ENCODE measurements at regions not wholly inside any gene's neighbourhood (a gene's known extent, or its start where the extent isn't known, plus 50 kb on each side); places are given as distances from the start of the nearest gene placed in this dataset.

DNA sequence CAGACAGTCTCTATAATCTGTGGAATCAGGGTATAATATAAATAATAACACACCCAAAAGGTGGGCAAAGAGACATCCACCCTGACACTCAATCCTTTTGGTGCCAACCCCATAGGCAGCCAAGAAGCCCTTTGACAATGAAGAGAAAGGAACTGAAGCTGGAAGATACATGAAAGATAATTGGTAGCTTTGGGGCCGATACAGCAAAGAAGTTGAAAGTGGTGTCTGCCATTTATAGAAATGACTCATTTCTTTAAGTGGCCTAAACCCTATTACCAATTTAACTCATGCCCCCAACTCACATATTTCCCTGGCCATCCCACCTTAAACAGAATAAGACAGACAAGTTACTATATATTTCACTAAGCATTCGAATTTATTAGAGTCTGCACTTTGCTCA, 167.0 kb downstream of the ZC3H11B start:
- H3K79me2 ChIP-seq (ENCODE audit: control insufficient read depth, insufficient read depth, low read length), result no peaks in the 10 kb centered on the region
- H3K27ac ChIP-seq (ENCODE audit: insufficient read depth, low read length), result no peak overlapping the region
- H2AFZ ChIP-seq (ENCODE audit: low read length), result no peak overlapping the region
- no peaks in the 10 kb centered on the region for H4K20me1 ChIP-seq (ENCODE audit: control insufficient read depth, extremely low read depth, insufficient read depth, low read length)
- H3K4me3 ChIP-seq (replicated peaks in 1 of 4; ENCODE audit: control extremely low read depth in 1 of 4, insufficient read depth in 1 of 4, low read depth in 3 of 4, low read length in 4 of 4), result no peak overlapping the region
- TF ChIP-seq, protein P1, sequence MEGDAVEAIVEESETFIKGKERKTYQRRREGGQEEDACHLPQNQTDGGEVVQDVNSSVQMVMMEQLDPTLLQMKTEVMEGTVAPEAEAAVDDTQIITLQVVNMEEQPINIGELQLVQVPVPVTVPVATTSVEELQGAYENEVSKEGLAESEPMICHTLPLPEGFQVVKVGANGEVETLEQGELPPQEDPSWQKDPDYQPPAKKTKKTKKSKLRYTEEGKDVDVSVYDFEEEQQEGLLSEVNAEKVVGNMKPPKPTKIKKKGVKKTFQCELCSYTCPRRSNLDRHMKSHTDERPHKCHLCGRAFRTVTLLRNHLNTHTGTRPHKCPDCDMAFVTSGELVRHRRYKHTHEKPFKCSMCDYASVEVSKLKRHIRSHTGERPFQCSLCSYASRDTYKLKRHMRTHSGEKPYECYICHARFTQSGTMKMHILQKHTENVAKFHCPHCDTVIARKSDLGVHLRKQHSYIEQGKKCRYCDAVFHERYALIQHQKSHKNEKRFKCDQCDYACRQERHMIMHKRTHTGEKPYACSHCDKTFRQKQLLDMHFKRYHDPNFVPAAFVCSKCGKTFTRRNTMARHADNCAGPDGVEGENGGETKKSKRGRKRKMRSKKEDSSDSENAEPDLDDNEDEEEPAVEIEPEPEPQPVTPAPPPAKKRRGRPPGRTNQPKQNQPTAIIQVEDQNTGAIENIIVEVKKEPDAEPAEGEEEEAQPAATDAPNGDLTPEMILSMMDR (conservative IDR thresholded peaks at IDR 0.05 in 1 of 2, IDR thresholded peaks at IDR 0.05 in 1 of 2; ENCODE audit: low read depth in 1 of 2, low read length in 2 of 2), result no peak
- TF ChIP-seq EZH2 (IDR thresholded peaks at IDR 0.05; ENCODE audit: low read length, missing control alignments), result no peak
- H3K27me3 ChIP-seq (ENCODE audit: control insufficient read depth, insufficient read depth, low read length), result no peaks in the 10 kb centered on the region
- no peak overlapping the region for H3K4me2 ChIP-seq (ENCODE audit: extremely low read depth, insufficient read depth, low read length)
- H3K36me3 ChIP-seq (ENCODE audit: control insufficient read depth, insufficient read depth, low read length), result no peaks in the 10 kb centered on the region
- no peak overlapping the region for H3K9ac ChIP-seq (ENCODE audit: insufficient read depth, low read length)
- H3K4me1 ChIP-seq (ENCODE audit: control insufficient read depth, extremely low read depth, insufficient read depth, low read length), result no peaks in the 10 kb centered on the region
- H3K9me3 ChIP-seq (ENCODE audit: control insufficient read depth, insufficient read depth, low read depth, low read length), result no peaks in the 10 kb centered on the region
- no peak for DNase-seq (ENCODE audit: low read depth in 2 of 2)

DNA sequence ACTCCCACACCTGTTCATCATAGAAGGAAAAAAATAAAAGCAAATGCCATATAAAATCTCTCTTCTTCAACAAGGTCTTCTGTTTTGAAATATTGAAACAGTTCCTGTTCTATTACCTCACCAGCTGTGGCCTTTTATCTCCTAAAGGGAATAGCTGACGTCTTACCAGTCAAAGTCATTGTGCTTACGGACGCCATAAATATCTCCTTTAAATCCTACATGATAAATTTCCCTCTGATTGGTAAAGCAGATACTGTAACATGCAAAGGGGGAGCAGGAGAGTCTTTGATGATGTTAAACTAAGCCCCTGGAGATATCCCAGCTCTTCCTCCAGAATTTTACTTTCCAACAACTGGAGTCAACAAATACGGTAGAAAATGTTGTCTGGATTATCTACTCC, 168.4 kb downstream of the ZC3H11B start:
- TF ChIP-seq, protein P1 (conservative IDR thresholded peaks at IDR 0.05 in 1 of 2, IDR thresholded peaks at IDR 0.05 in 1 of 2; ENCODE audit: low read depth in 1 of 2, low read length in 2 of 2), result no peak
- no peak for TF ChIP-seq EZH2 (IDR thresholded peaks at IDR 0.05; ENCODE audit: low read length, missing control alignments)
- H3K4me1 ChIP-seq (ENCODE audit: control insufficient read depth, extremely low read depth, insufficient read depth, low read length), result no peaks in the 10 kb centered on the region
- H3K9me3 ChIP-seq (ENCODE audit: control insufficient read depth, insufficient read depth, low read depth, low read length), result no peaks in the 10 kb centered on the region
- no peaks in the 10 kb centered on the region for H3K79me2 ChIP-seq (ENCODE audit: control insufficient read depth, insufficient read depth, low read length)
- no peak overlapping the region for H2AFZ ChIP-seq (ENCODE audit: low read length)
- peak in 1 of 2 donors; percentile 28 for DNase-seq (ENCODE audit: low read depth in 2 of 2)
- H3K36me3 ChIP-seq (ENCODE audit: control insufficient read depth, insufficient read depth, low read length), result no peaks in the 10 kb centered on the region
- no peak overlapping the region for H3K27ac ChIP-seq (ENCODE audit: insufficient read depth, low read length)
- no peak overlapping the region for H3K4me2 ChIP-seq (ENCODE audit: extremely low read depth, insufficient read depth, low read length)
- no peak overlapping the region for H3K4me3 ChIP-seq (replicated peaks in 1 of 4; ENCODE audit: control extremely low read depth in 1 of 4, insufficient read depth in 1 of 4, low read depth in 3 of 4, low read length in 4 of 4)
- H3K9ac ChIP-seq (ENCODE audit: insufficient read depth, low read length), result no peak overlapping the region
- no peaks in the 10 kb centered on the region for H4K20me1 ChIP-seq (ENCODE audit: control insufficient read depth, extremely low read depth, insufficient read depth, low read length)
- no peaks in the 10 kb centered on the region for H3K27me3 ChIP-seq (ENCODE audit: control insufficient read depth, insufficient read depth, low read length)

DNA sequence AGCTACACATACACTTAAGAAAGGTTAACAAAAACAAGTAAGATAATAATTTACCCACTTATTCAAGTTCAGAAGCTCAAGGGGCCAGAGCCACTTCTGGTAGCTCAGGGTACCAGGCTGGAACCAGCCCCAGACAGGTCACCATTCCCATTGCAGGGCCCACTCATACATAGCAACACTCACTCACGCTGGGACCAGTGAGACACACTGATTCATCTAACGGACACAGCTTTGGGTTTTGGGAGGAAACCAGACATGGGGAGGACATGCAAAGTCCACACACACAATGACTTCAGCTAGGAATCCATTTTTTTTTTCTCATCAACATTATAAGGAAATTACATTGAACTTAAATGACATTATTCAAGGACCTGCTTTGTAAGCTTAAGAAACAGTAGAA, 169.1 kb downstream of the ZC3H11B start:
- TF ChIP-seq, protein P1 (conservative IDR thresholded peaks at IDR 0.05 in 1 of 2, IDR thresholded peaks at IDR 0.05 in 1 of 2; ENCODE audit: low read depth in 1 of 2, low read length in 2 of 2), result no peak
- no peak for TF ChIP-seq EZH2 (IDR thresholded peaks at IDR 0.05; ENCODE audit: low read length, missing control alignments)
- no peak overlapping the region for H3K4me2 ChIP-seq (ENCODE audit: extremely low read depth, insufficient read depth, low read length)
- no peaks in the 10 kb centered on the region for H4K20me1 ChIP-seq (ENCODE audit: control insufficient read depth, extremely low read depth, insufficient read depth, low read length)
- H3K4me3 ChIP-seq (replicated peaks in 1 of 4; ENCODE audit: control extremely low read depth in 1 of 4, insufficient read depth in 1 of 4, low read depth in 3 of 4, low read length in 4 of 4), result no peak overlapping the region
- H3K36me3 ChIP-seq (ENCODE audit: control insufficient read depth, insufficient read depth, low read length), result no peaks in the 10 kb centered on the region
- H3K79me2 ChIP-seq (ENCODE audit: control insufficient read depth, insufficient read depth, low read length), result no peaks in the 10 kb centered on the region
- H2AFZ ChIP-seq (ENCODE audit: low read length), result no peak overlapping the region
- peak in 1 of 2 donors; percentile 60 for DNase-seq (ENCODE audit: low read depth in 2 of 2)
- H3K9me3 ChIP-seq (ENCODE audit: control insufficient read depth, insufficient read depth, low read depth, low read length), result no peaks in the 10 kb centered on the region
- H3K9ac ChIP-seq (ENCODE audit: insufficient read depth, low read length), result no peak overlapping the region
- no peaks in the 10 kb centered on the region for H3K4me1 ChIP-seq (ENCODE audit: control insufficient read depth, extremely low read depth, insufficient read depth, low read length)
- no peaks in the 10 kb centered on the region for H3K27me3 ChIP-seq (ENCODE audit: control insufficient read depth, insufficient read depth, low read length)
- no peak overlapping the region for H3K27ac ChIP-seq (ENCODE audit: insufficient read depth, low read length)
